RWPE2 (cell line): ENCODE measurements at regions not wholly inside any gene's neighbourhood (a gene's known extent, or its start where the extent isn't known, plus 50 kb on each side); places are given as distances from the start of the nearest gene placed in this dataset.

Source experiments
- ATAC-seq: fragments of 200-7000 bp; cut with Tn5 transposase; 3 replicates; pipeline ENCODE4 v1.9.1; 2021; ENCODE audit warnings: low read depth
- DNase-seq: peaks from one replicate; pipeline ENCODE4 v3.0.0-alpha.2; 2020; ENCODE audit warnings: low spot score
- H3K27ac ChIP-seq: fragments of 450-650 bp; 2 replicates; pipeline ENCODE4 v1.5.1; 2017; ENCODE audit warnings: mild to moderate bottlenecking; ENCODE audit not compliant: poor library complexity, severe bottlenecking
- H3K27me3 ChIP-seq: fragments of 250-450 bp; sonication (Bioruptor Pico); 2 replicates; pipeline ENCODE4 v1.5.1; 2021; ENCODE audit warnings: mild to moderate bottlenecking, moderate library complexity; ENCODE audit not compliant: insufficient read depth, poor library complexity, severe bottlenecking
- H3K36me3 ChIP-seq: fragments of 250-450 bp; sonication (Bioruptor Pico); 2 replicates; pipeline ENCODE4 v1.5.1; 2020; ENCODE audit warnings: low read depth, mild to moderate bottlenecking, moderate library complexity
- H3K4me1 ChIP-seq: fragments of 250-450 bp; sonication (Bioruptor Pico); 2 replicates; pipeline ENCODE4 v1.5.1; 2021; ENCODE audit warnings: mild to moderate bottlenecking, moderate library complexity; ENCODE audit not compliant: insufficient read depth, poor library complexity, severe bottlenecking
- H3K4me3 ChIP-seq: fragments of 250-450 bp; sonication (Bioruptor Pico); 2 replicates; pipeline ENCODE4 v1.5.1; 2021; ENCODE audit warnings: mild to moderate bottlenecking, moderate library complexity; ENCODE audit not compliant: severe bottlenecking
- H3K9me3 ChIP-seq: fragments of 250-450 bp; sonication (Bioruptor Pico); 2 replicates; pipeline ENCODE4 v1.5.1; 2021; ENCODE audit warnings: mild to moderate bottlenecking, moderate library complexity; ENCODE audit not compliant: severe bottlenecking
- TF ChIP-seq, protein P1 (sequence below): fragments of 450-650 bp; IDR thresholded peaks from one replicate; pipeline ENCODE4 v1.5.1; 2017; ENCODE audit warnings: mild to moderate bottlenecking, moderate library complexity; ENCODE audit not compliant: poor library complexity, severe bottlenecking

GRCh38 chr7:10734595-10734994, 239.1 kb upstream of the PHF14 start:
- H3K27ac ChIP-seq = no peak overlapping the region
- H3K36me3 ChIP-seq = no peaks in the 10 kb centered on the region
- H3K27me3 ChIP-seq = no peaks in the 10 kb centered on the region
- DNase-seq (no peak), ATAC-seq (no peak)
- no peaks in the 10 kb centered on the region for H3K9me3 ChIP-seq
- TF ChIP-seq, protein P1, sequence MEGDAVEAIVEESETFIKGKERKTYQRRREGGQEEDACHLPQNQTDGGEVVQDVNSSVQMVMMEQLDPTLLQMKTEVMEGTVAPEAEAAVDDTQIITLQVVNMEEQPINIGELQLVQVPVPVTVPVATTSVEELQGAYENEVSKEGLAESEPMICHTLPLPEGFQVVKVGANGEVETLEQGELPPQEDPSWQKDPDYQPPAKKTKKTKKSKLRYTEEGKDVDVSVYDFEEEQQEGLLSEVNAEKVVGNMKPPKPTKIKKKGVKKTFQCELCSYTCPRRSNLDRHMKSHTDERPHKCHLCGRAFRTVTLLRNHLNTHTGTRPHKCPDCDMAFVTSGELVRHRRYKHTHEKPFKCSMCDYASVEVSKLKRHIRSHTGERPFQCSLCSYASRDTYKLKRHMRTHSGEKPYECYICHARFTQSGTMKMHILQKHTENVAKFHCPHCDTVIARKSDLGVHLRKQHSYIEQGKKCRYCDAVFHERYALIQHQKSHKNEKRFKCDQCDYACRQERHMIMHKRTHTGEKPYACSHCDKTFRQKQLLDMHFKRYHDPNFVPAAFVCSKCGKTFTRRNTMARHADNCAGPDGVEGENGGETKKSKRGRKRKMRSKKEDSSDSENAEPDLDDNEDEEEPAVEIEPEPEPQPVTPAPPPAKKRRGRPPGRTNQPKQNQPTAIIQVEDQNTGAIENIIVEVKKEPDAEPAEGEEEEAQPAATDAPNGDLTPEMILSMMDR = no peak
- no peaks in the 10 kb centered on the region for H3K4me1 ChIP-seq
- no peak overlapping the region for H3K4me3 ChIP-seq

GRCh38 chr7:10739401-10739800, 234.3 kb upstream of the PHF14 start:
- TF ChIP-seq, protein P1 = no peak
- DNase-seq = no peak
- no peak for ATAC-seq
- no peak overlapping the region for H3K27ac ChIP-seq
- no peaks in the 10 kb centered on the region for H3K9me3 ChIP-seq
- H3K4me3 ChIP-seq = no peak overlapping the region
- H3K4me1 ChIP-seq = no peaks in the 10 kb centered on the region
- no peaks in the 10 kb centered on the region for H3K36me3 ChIP-seq
- H3K27me3 ChIP-seq = no peaks in the 10 kb centered on the region

GRCh38 chr7:10740805-10741204, 232.9 kb upstream of the PHF14 start:
- H3K9me3 ChIP-seq = no peaks in the 10 kb centered on the region
- TF ChIP-seq, protein P1 = no peak
- ATAC-seq (no peak), DNase-seq (no peak)
- no peaks in the 10 kb centered on the region for H3K27me3 ChIP-seq
- no peaks in the 10 kb centered on the region for H3K36me3 ChIP-seq
- H3K4me1 ChIP-seq = no peaks in the 10 kb centered on the region
- no peak overlapping the region for H3K27ac ChIP-seq
- H3K4me3 ChIP-seq = no peak overlapping the region

GRCh38 chr7:10756981-10757380, 216.7 kb upstream of the PHF14 start:
- Histone ChIP-seq H3K4me3 (no peak overlapping the region), H3K27ac (no peak overlapping the region), H3K27me3 (no peaks in the 10 kb centered on the region), H3K4me1 (no peaks in the 10 kb centered on the region), H3K36me3 (no peaks in the 10 kb centered on the region), H3K9me3 (peaks cover 7% of the 10 kb centered on the region)
- no peak for DNase-seq
- ATAC-seq = no peak
- TF ChIP-seq, protein P1 = no peak

- no peak for DNase-seq
- H3K9me3 ChIP-seq = peaks cover 7% of the 10 kb centered on the region
- no peak overlapping the region for H3K27ac ChIP-seq
- H3K27me3 ChIP-seq = no peaks in the 10 kb centered on the region
- H3K4me3 ChIP-seq = no peak overlapping the region
- TF ChIP-seq, protein P1 = no peak
- no peak for ATAC-seq
- no peaks in the 10 kb centered on the region for H3K4me1 ChIP-seq
- H3K36me3 ChIP-seq = no peaks in the 10 kb centered on the region
Observed at GRCh38 chr7:10759120-10759519, 214.6 kb upstream of the PHF14 start.
